IMR-90 (cell line): ENCODE measurements at regions not wholly inside any gene's neighbourhood (a gene's known extent, or its start where the extent isn't known, plus 50 kb on each side); places are given as distances from the start of the nearest gene placed in this dataset.

Source experiments
- BHLHE40 ChIP-seq: fragments of 150-350 bp; IDR thresholded peaks from 2 replicates; pipeline ENCODE4 v1.6.1; 2016; ENCODE audit warnings: mild to moderate bottlenecking, low read depth, low read length
- CHD1 ChIP-seq: IDR thresholded peaks from 2 replicates; pipeline ENCODE4 v1.6.1; 2012; ENCODE audit warnings: low read depth, low read length, improper control_type of control experiment
- MAFK ChIP-seq: IDR thresholded peaks from 2 replicates; pipeline ENCODE4 v1.6.1; 2012; ENCODE audit warnings: low read depth, low read length, improper control_type of control experiment
- POLR2A ChIP-seq: IDR thresholded peaks from 2 replicates; pipeline ENCODE4 v1.6.1; 2012; ENCODE audit warnings: mild to moderate bottlenecking, low read depth, low read length
- RAD21 ChIP-seq: IDR thresholded peaks from 2 replicates; pipeline ENCODE4 v1.6.1; 2012; ENCODE audit warnings: low read length, improper control_type of control experiment
- RFX5 ChIP-seq: IDR thresholded peaks from 2 replicates; pipeline ENCODE4 v1.8.0; 2012; ENCODE audit warnings: low read depth, mild to moderate bottlenecking, low read length, moderate library complexity
- TF ChIP-seq, protein P1 (sequence below): conservative IDR thresholded peaks from 2 replicates; pipeline ENCODE4 v1.5.1; 2012; ENCODE audit warnings: mild to moderate bottlenecking, low read depth, low read length, improper control_type of control experiment

- TF ChIP-seq, protein P1, sequence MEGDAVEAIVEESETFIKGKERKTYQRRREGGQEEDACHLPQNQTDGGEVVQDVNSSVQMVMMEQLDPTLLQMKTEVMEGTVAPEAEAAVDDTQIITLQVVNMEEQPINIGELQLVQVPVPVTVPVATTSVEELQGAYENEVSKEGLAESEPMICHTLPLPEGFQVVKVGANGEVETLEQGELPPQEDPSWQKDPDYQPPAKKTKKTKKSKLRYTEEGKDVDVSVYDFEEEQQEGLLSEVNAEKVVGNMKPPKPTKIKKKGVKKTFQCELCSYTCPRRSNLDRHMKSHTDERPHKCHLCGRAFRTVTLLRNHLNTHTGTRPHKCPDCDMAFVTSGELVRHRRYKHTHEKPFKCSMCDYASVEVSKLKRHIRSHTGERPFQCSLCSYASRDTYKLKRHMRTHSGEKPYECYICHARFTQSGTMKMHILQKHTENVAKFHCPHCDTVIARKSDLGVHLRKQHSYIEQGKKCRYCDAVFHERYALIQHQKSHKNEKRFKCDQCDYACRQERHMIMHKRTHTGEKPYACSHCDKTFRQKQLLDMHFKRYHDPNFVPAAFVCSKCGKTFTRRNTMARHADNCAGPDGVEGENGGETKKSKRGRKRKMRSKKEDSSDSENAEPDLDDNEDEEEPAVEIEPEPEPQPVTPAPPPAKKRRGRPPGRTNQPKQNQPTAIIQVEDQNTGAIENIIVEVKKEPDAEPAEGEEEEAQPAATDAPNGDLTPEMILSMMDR = no peak
- TF ChIP-seq CHD1 (no peak), POLR2A (no peak), BHLHE40 (no peak), RFX5 (no peak), RAD21 (no peak), MAFK (no peak)
Measured at GRCh38 chr4:33437406-33437805, 2717.2 kb downstream of the PCDH7 start.
